ENCODE measurements at regions not wholly inside any gene's neighbourhood (a gene's known extent, or its start where the extent isn't known, plus 50 kb on each side); places are given as distances from the start of the nearest gene placed in this dataset.

GRCh38 chr5:37966291-37966690 lies 126.5 kb upstream of the GDNF start:
- Histone ChIP-seq H3K36me3 (ENCODE audit: low read depth) (no peaks in the 10 kb centered on the region), H3K9me2 (ENCODE audit: insufficient read depth) (no peaks in the 10 kb centered on the region), H2AFZ (no peak overlapping the region), H4K20me1 (ENCODE audit: insufficient read depth) (no peaks in the 10 kb centered on the region), H3K4me2 (ENCODE audit: unreplicated experiment) (no peak overlapping the region), H3K9me3 (ENCODE audit: low read depth) (no peaks in the 10 kb centered on the region), H3K27me3 (replicated peaks; ENCODE audit: insufficient read depth) (peaks cover 12% of the 10 kb centered on the region), H3K27ac (no peak overlapping the region), H3K4me3 (no peak overlapping the region), H3F3A (ENCODE audit: insufficient read depth) (no peaks in the 10 kb centered on the region), H3K9ac (no peak overlapping the region), H3K4me1 (ENCODE audit: insufficient read depth) (no peaks in the 10 kb centered on the region), H3K79me2 (ENCODE audit: insufficient read depth) (no peaks in the 10 kb centered on the region)
- in situ Hi-C loops (cut with MboI) = no loop called here
- DNase-seq = no peak
- WGBS, 2 experiments (ENCODE audit: low coverage in 1 of 2, low lambda C conversion rate in 2 of 2, missing lambda C conversion rate in 2 of 2) = 0 to 4% methylated on average over 2 of the region's 2 CpGs
- TF ChIP-seq EZH2 (IDR thresholded peaks at IDR 0.05; ENCODE audit: insufficient read depth, poor library complexity, severe bottlenecking) = no peak
- TF ChIP-seq EZH2phosphoT487 (IDR thresholded peaks at IDR 0.05; ENCODE audit: insufficient read depth, low read depth) = no peak

GRCh38 chr5:37962389-37962788 lies 122.5 kb upstream of the GDNF start:
- 35 to 36% methylated on average over 1 of the region's 1 CpG for WGBS, 2 experiments (ENCODE audit: low coverage in 1 of 2, low lambda C conversion rate in 2 of 2, missing lambda C conversion rate in 2 of 2)
- TF ChIP-seq EZH2 (IDR thresholded peaks at IDR 0.05; ENCODE audit: insufficient read depth, poor library complexity, severe bottlenecking) (no peak), EZH2phosphoT487 (IDR thresholded peaks at IDR 0.05; ENCODE audit: insufficient read depth, low read depth) (no peak)
- Histone ChIP-seq H3K4me3 (no peak overlapping the region), H3K4me2 (ENCODE audit: unreplicated experiment) (no peak overlapping the region), H4K20me1 (ENCODE audit: insufficient read depth) (no peaks in the 10 kb centered on the region), H3K27me3 (replicated peaks; ENCODE audit: insufficient read depth) (peaks cover 6% of the 10 kb centered on the region; the same call in 1 of the 2 replicates), H3K4me1 (ENCODE audit: insufficient read depth) (no peaks in the 10 kb centered on the region), H3K9ac (no peak overlapping the region), H3K27ac (no peak overlapping the region), H3K36me3 (ENCODE audit: low read depth) (no peaks in the 10 kb centered on the region), H3K9me2 (ENCODE audit: insufficient read depth) (no peaks in the 10 kb centered on the region), H2AFZ (no peak overlapping the region), H3K79me2 (ENCODE audit: insufficient read depth) (no peaks in the 10 kb centered on the region), H3F3A (ENCODE audit: insufficient read depth) (no peaks in the 10 kb centered on the region), H3K9me3 (ENCODE audit: low read depth) (peaks cover 5% of the 10 kb centered on the region)
- DNase-seq = no peak
- in situ Hi-C loops (cut with MboI) = no loop called here

- Histone ChIP-seq H3K27ac (no peak overlapping the region), H3K9me2 (ENCODE audit: insufficient read depth) (no peaks in the 10 kb centered on the region), H3K27me3 (replicated peaks; ENCODE audit: insufficient read depth) (no peaks in the 10 kb centered on the region; the same call in 1 of the 2 replicates), H3K4me2 (ENCODE audit: unreplicated experiment) (no peak overlapping the region), H3K4me1 (ENCODE audit: insufficient read depth) (no peaks in the 10 kb centered on the region), H3K9ac (no peak overlapping the region), H2AFZ (no peak overlapping the region), H3K9me3 (ENCODE audit: low read depth) (peaks cover 5% of the 10 kb centered on the region), H4K20me1 (ENCODE audit: insufficient read depth) (no peaks in the 10 kb centered on the region), H3K4me3 (no peak overlapping the region), H3K36me3 (ENCODE audit: low read depth) (no peaks in the 10 kb centered on the region), H3F3A (ENCODE audit: insufficient read depth) (no peaks in the 10 kb centered on the region), H3K79me2 (ENCODE audit: insufficient read depth) (no peaks in the 10 kb centered on the region)
- in situ Hi-C loops (cut with MboI) = no loop called here
- no peak for DNase-seq
- 4 to 7% methylated on average over 1 of the region's 1 CpG for WGBS, 2 experiments (ENCODE audit: low coverage in 1 of 2, low lambda C conversion rate in 2 of 2, missing lambda C conversion rate in 2 of 2)
- no peak for TF ChIP-seq EZH2 (IDR thresholded peaks at IDR 0.05; ENCODE audit: insufficient read depth, poor library complexity, severe bottlenecking)
- no peak for TF ChIP-seq EZH2phosphoT487 (IDR thresholded peaks at IDR 0.05; ENCODE audit: insufficient read depth, low read depth)
Observed at GRCh38 chr5:37957218-37957617, 117.4 kb upstream of the GDNF start.

GRCh38 chr5:37955748-37956147 lies 115.9 kb upstream of the GDNF start:
- in situ Hi-C loops (cut with MboI) = no loop called here
- Histone ChIP-seq H3K27ac (no peak overlapping the region), H3K27me3 (replicated peaks; ENCODE audit: insufficient read depth) (no peaks in the 10 kb centered on the region; the same call in 1 of the 2 replicates), H3K4me1 (ENCODE audit: insufficient read depth) (no peaks in the 10 kb centered on the region), H3K9me2 (ENCODE audit: insufficient read depth) (no peaks in the 10 kb centered on the region), H3K4me2 (ENCODE audit: unreplicated experiment) (no peak overlapping the region), H3K36me3 (ENCODE audit: low read depth) (no peaks in the 10 kb centered on the region), H3K9me3 (ENCODE audit: low read depth) (peaks cover 5% of the 10 kb centered on the region), H2AFZ (no peak overlapping the region), H4K20me1 (ENCODE audit: insufficient read depth) (no peaks in the 10 kb centered on the region), H3F3A (ENCODE audit: insufficient read depth) (no peaks in the 10 kb centered on the region), H3K4me3 (no peak overlapping the region), H3K9ac (no peak overlapping the region), H3K79me2 (ENCODE audit: insufficient read depth) (no peaks in the 10 kb centered on the region)
- no peak for DNase-seq
- no peak for TF ChIP-seq EZH2phosphoT487 (IDR thresholded peaks at IDR 0.05; ENCODE audit: insufficient read depth, low read depth)
- no peak for TF ChIP-seq EZH2 (IDR thresholded peaks at IDR 0.05; ENCODE audit: insufficient read depth, poor library complexity, severe bottlenecking)
- 65 to 74% methylated on average over 4 of the region's 4 CpGs for WGBS, 2 experiments (ENCODE audit: low coverage in 1 of 2, low lambda C conversion rate in 2 of 2, missing lambda C conversion rate in 2 of 2)

GRCh38 chr5:37954561-37954960 lies 114.7 kb upstream of the GDNF start:
- no peaks in the 10 kb centered on the region for H3K9me2 ChIP-seq (ENCODE audit: insufficient read depth)
- H3K4me1 ChIP-seq (ENCODE audit: insufficient read depth) = no peaks in the 10 kb centered on the region
- H3K4me2 ChIP-seq (ENCODE audit: unreplicated experiment) = no peak overlapping the region
- in situ Hi-C loops (cut with MboI) = no loop called here
- H3K27me3 ChIP-seq (replicated peaks; ENCODE audit: insufficient read depth) = peaks cover 4% of the 10 kb centered on the region; the same call in 1 of the 2 replicates
- TF ChIP-seq EZH2 (IDR thresholded peaks at IDR 0.05; ENCODE audit: insufficient read depth, poor library complexity, severe bottlenecking) (no peak), EZH2phosphoT487 (IDR thresholded peaks at IDR 0.05; ENCODE audit: insufficient read depth, low read depth) (no peak)
- DNase-seq = no peak
- no peak overlapping the region for H3K9ac ChIP-seq
- no peaks in the 10 kb centered on the region for H3K79me2 ChIP-seq (ENCODE audit: insufficient read depth)
- no peak overlapping the region for H2AFZ ChIP-seq
- no peaks in the 10 kb centered on the region for H3K36me3 ChIP-seq (ENCODE audit: low read depth)
- H3K9me3 ChIP-seq (ENCODE audit: low read depth) = peaks cover 5% of the 10 kb centered on the region
- no peaks in the 10 kb centered on the region for H4K20me1 ChIP-seq (ENCODE audit: insufficient read depth)
- no peak overlapping the region for H3K4me3 ChIP-seq
- H3F3A ChIP-seq (ENCODE audit: insufficient read depth) = no peaks in the 10 kb centered on the region
- H3K27ac ChIP-seq = no peak overlapping the region

Measured in GM23248 (cell line).